Spleen (tissue), 11 donors: ENCODE measurements at regions not wholly inside any gene's neighbourhood (a gene's known extent, or its start where the extent isn't known, plus 50 kb on each side); places are given as distances from the start of the nearest gene placed in this dataset.

Source experiments
- DNase-seq: peaks from one replicate; pipeline ENCODE4 v3.0.0-alpha.2; 2020
- H3K27ac ChIP-seq, 8 donors: fragments of 200-600 bp; sonication (generic) in 7 of 8; 1 replicate in 4 of 8; 2 replicates in 4 of 8; pipeline versions ENCODE4 v1.5.0 to v1.8.0; 2016 to 2021; ENCODE audit warnings: inconsistent platforms in 4 of 8, mild to moderate bottlenecking in 4 of 8, moderate library complexity in 1 of 8
- H3K27me3 ChIP-seq, 7 donors: fragments of 200-600 bp; sonication (generic) in 6 of 7; replicated peaks in 1 of 7; 1 replicate in 4 of 7; 2 replicates in 3 of 7; pipeline versions ENCODE4 v1.5.0 to v1.8.0; 2016 to 2021; ENCODE audit warnings: inconsistent platforms in 3 of 7, mild to moderate bottlenecking in 1 of 7
- H3K36me3 ChIP-seq, 6 donors: fragments of 200-600 bp; sonication (generic) in 5 of 6; 1 replicate in 4 of 6; 2 replicates in 2 of 6; pipeline versions ENCODE4 v1.5.0 to v1.8.0; 2016 to 2021; ENCODE audit warnings: inconsistent platforms in 2 of 6
- H3K4me1 ChIP-seq, 6 donors: fragments of 200-600 bp; sonication (generic) in 5 of 6; 1 replicate in 3 of 6; 2 replicates in 3 of 6; pipeline versions ENCODE4 v1.5.0 to v1.8.0; 2016 to 2021; ENCODE audit warnings: inconsistent platforms in 3 of 6
- H3K4me3 ChIP-seq, 8 donors: fragments of 200-600 bp; sonication (generic) in 7 of 8; 1 replicate in 4 of 8; 2 replicates in 4 of 8; pipeline versions ENCODE4 v1.5.0 to v1.8.0; 2016 to 2021; ENCODE audit warnings: inconsistent platforms in 4 of 8, mild to moderate bottlenecking in 4 of 8, moderate library complexity in 2 of 8
- H3K9me3 ChIP-seq, 8 donors: fragments of 200-600 bp; sonication (generic) in 7 of 8; 1 replicate in 4 of 8; 2 replicates in 4 of 8; pipeline versions ENCODE4 v1.5.0 to v1.8.0; 2016 to 2021; ENCODE audit warnings: inconsistent platforms in 4 of 8
- CTCF ChIP-seq, 11 experiments: fragments of 200-600 bp in 7 of 11; fragments of 450-650 bp in 4 of 11; sonication (generic) in 4 of 11; IDR thresholded peaks in 8 of 11; conservative IDR thresholded peaks in 3 of 11; 1 replicate in 7 of 11; 2 replicates in 4 of 11; pipeline versions ENCODE4 v1.4.0 to v1.8.0; 2016 to 2021; ENCODE audit warnings: antibody characterized with exemption in 11 of 11, inconsistent platforms in 4 of 11, mild to moderate bottlenecking in 1 of 11
- POLR2A ChIP-seq, 3 donors: fragments of 450-650 bp; IDR thresholded peaks; one replicate each; pipeline ENCODE4 v1.5.1; 2017; ENCODE audit warnings: antibody characterized with exemption in 3 of 3, mild to moderate bottlenecking in 1 of 3
- POLR2AphosphoS5 ChIP-seq, 3 donors: sonication (generic); formaldehyde crosslinking; IDR thresholded peaks; one replicate each; pipeline ENCODE4 v1.5.1; 2017; ENCODE audit warnings: antibody characterized with exemption in 3 of 3
- WGBS, 5 donors: extraction: QIAGEN DNeasy Blood & Tissue Kit in 3 of 5; methylation state at CpG; one replicate each; pipeline versions ENCODE4 v1.1.5 to v1.1.7; 2013 to 2018; 5-methylcytosine and 5-hydroxymethylcytosine counted together
- intact Hi-C: fragments of 100-400 bp; cut with DNase I; formaldehyde crosslinking; loops from one replicate; pipeline ENCODE4 v1.15.0; 2023; ENCODE audit warnings: low total_unique reads
- donor health status: healthy with polysubstance abuse.
- donor health status: DM: no; HTN: no; CAD: no; lungs with moderate emphysema.
- donor health status: DM: no; HTN: no; CAD: no.
- donor health status: Bipolar disorder and iron deficiency.
- donor health status: healthy.
- donor health status: DM: no; HTN: no; CAD: no.
- donor health status: DM: yes; HTN: yes; CAD: no.

GRCh38 chr18:43422518-43422917, 145.2 kb upstream of the SYT4 start:
- TF ChIP-seq POLR2AphosphoS5 (IDR thresholded peaks at IDR 0.05) (no peak), POLR2A (IDR thresholded peaks at IDR 0.05) (no peak), CTCF (IDR thresholded peaks at IDR 0.05 in 8 of 11, conservative IDR thresholded peaks at IDR 0.05 in 3 of 11) (no peak)
- WGBS, 5 donors: 52 to 62% (median 60%) methylated on average over 4 of the region's 4 CpGs
- intact Hi-C loops: no loop called here

DNA sequence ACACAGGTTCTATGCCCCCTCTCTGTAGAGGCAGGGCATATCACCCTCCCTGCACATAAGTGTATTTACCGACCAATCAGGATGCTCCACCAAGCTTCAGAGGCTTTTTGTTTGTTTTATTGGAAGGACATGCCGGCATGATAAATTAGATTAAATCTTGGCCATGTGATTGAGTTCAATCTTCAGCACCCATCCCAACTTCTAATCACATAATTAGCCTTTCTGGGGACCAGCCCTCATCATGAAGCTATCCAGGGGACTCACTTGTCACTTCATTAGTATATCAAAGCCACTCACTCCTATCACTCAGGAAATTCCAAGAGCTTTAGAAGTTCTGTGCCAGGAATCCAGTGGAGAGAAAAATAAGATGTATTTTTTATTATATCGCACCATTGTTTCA, 158.6 kb upstream of the SYT4 start:
- no peak for DNase-seq
- no peak overlapping the region for H3K27ac ChIP-seq
- no peaks in the 10 kb centered on the region for H3K4me1 ChIP-seq
- peaks cover 0 to 29% (median 27%) of the 10 kb centered on the region in 8 donors for H3K9me3 ChIP-seq
- H3K36me3 ChIP-seq: no peaks in the 10 kb centered on the region
- no peak overlapping the region for H3K4me3 ChIP-seq
- intact Hi-C loops: no loop called here
- TF ChIP-seq CTCF (IDR thresholded peaks at IDR 0.05 in 8 of 11, conservative IDR thresholded peaks at IDR 0.05 in 3 of 11): no peak
- no peak for TF ChIP-seq POLR2A (IDR thresholded peaks at IDR 0.05)
- no peak for TF ChIP-seq POLR2AphosphoS5 (IDR thresholded peaks at IDR 0.05)
- H3K27me3 ChIP-seq: no peaks in the 10 kb centered on the region
- 79 to 88% (median 84%) methylated on average over 3 of the region's 3 CpGs for WGBS, 5 donors

More at GRCh38 chr18:43422518-43422917, 145.2 kb upstream of the SYT4 start:
- Histone ChIP-seq H3K27me3 (no peaks in the 10 kb centered on the region), H3K27ac (no peak overlapping the region), H3K4me3 (no peak overlapping the region), H3K4me1 (no peaks in the 10 kb centered on the region), H3K36me3 (no peaks in the 10 kb centered on the region), H3K9me3 (no peaks in the 10 kb centered on the region)
- no peak for DNase-seq

GRCh38 chr18:43442131-43442530, 164.8 kb upstream of the SYT4 start:
- 75 to 87% (median 85%) methylated on average over 4 of the region's 4 CpGs for WGBS, 5 donors
- H3K27me3 ChIP-seq: no peaks in the 10 kb centered on the region
- no peak overlapping the region for H3K4me3 ChIP-seq
- H3K36me3 ChIP-seq: no peaks in the 10 kb centered on the region
- no peaks in the 10 kb centered on the region for H3K4me1 ChIP-seq
- peaks cover 0 to 33% (median 28%) of the 10 kb centered on the region in 8 donors for H3K9me3 ChIP-seq
- no peak overlapping the region for H3K27ac ChIP-seq
- intact Hi-C loops: no loop called here
- TF ChIP-seq POLR2AphosphoS5 (IDR thresholded peaks at IDR 0.05) (no peak), POLR2A (IDR thresholded peaks at IDR 0.05) (no peak), CTCF (IDR thresholded peaks at IDR 0.05 in 8 of 11, conservative IDR thresholded peaks at IDR 0.05 in 3 of 11) (no peak)
- DNase-seq: no peak

DNA sequence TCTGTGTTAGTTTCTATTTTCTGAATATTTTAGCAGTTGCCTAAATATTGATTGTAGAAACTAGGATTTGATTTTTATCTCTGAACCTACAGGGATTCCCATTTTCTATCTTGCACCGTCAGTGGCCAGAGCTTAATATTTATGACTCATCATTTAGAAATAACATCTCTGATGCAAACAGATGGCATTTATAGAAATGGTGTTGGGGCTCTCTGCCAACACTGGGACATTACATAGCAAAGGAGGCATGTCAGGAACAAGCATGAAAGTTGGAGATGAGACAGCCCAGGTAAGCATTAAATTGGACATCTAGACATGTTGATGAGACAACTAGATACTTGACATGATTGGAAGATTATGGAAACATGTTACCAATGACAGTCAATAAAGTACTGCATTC, 165.3 kb upstream of the SYT4 start:
- no peaks in the 10 kb centered on the region for H3K36me3 ChIP-seq
- H3K27me3 ChIP-seq: no peaks in the 10 kb centered on the region
- no peak overlapping the region for H3K27ac ChIP-seq
- H3K4me3 ChIP-seq: no peak overlapping the region
- WGBS, 5 donors: 80 to 94% (median 88%) methylated on average over 1 of the region's 1 CpG
- peaks cover 0 to 33% (median 28%) of the 10 kb centered on the region in 8 donors for H3K9me3 ChIP-seq
- DNase-seq: no peak
- no peaks in the 10 kb centered on the region for H3K4me1 ChIP-seq
- TF ChIP-seq POLR2A (IDR thresholded peaks at IDR 0.05) (no peak), POLR2AphosphoS5 (IDR thresholded peaks at IDR 0.05) (no peak), CTCF (IDR thresholded peaks at IDR 0.05 in 8 of 11, conservative IDR thresholded peaks at IDR 0.05 in 3 of 11) (no peak)
- intact Hi-C loops: no loop called here
